Prostate gland (tissue), 2 donors: ENCODE measurements at regions not wholly inside any gene's neighbourhood (a gene's known extent, or its start where the extent isn't known, plus 50 kb on each side); places are given as distances from the start of the nearest gene placed in this dataset.

Experiments
- POLR2A ChIP-seq: fragments of 450-650 bp; IDR thresholded peaks from one replicate; pipeline ENCODE4 v1.6.1; 2016; ENCODE audit warnings: antibody characterized with exemption, mild to moderate bottlenecking
- TF ChIP-seq, protein P1 (sequence below), 4 experiments: fragments of 200-600 bp in 2 of 4; fragments of 450-650 bp in 2 of 4; sonication (generic) in 2 of 4; IDR thresholded peaks; 1 replicate in 3 of 4; 2 replicates in 1 of 4; pipeline ENCODE4 v1.5.1; 2016 to 2019; ENCODE audit warnings: antibody characterized with exemption in 4 of 4, mild to moderate bottlenecking in 2 of 4, moderate library complexity in 2 of 4

DNA sequence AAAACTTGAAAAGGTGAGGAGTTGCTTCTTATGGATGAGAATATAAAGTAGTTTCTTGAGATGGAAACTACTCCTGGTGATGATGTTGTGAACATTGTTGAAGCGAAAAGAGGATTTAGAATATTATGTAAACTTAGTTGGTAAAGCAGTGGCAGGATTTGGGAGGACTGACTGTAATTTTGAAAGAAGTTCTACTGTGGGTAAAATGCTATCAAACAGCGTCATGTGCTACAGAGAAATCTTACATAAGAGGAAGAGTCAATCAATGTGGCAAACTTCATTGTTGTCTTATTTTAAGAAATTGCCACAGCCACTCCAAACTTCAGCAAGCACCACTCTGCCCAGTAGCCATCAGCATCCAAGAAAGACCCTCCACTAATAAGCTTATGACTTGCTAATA, 112.9 kb upstream of the ZEB2 start:
- no peak for TF ChIP-seq POLR2A
- TF ChIP-seq, protein P1, sequence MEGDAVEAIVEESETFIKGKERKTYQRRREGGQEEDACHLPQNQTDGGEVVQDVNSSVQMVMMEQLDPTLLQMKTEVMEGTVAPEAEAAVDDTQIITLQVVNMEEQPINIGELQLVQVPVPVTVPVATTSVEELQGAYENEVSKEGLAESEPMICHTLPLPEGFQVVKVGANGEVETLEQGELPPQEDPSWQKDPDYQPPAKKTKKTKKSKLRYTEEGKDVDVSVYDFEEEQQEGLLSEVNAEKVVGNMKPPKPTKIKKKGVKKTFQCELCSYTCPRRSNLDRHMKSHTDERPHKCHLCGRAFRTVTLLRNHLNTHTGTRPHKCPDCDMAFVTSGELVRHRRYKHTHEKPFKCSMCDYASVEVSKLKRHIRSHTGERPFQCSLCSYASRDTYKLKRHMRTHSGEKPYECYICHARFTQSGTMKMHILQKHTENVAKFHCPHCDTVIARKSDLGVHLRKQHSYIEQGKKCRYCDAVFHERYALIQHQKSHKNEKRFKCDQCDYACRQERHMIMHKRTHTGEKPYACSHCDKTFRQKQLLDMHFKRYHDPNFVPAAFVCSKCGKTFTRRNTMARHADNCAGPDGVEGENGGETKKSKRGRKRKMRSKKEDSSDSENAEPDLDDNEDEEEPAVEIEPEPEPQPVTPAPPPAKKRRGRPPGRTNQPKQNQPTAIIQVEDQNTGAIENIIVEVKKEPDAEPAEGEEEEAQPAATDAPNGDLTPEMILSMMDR (IDR thresholded peaks at IDR 0.05), result no peak
